ENCODE measurements at regions not wholly inside any gene's neighbourhood (a gene's known extent, or its start where the extent isn't known, plus 50 kb on each side); places are given as distances from the start of the nearest gene placed in this dataset.

DNA sequence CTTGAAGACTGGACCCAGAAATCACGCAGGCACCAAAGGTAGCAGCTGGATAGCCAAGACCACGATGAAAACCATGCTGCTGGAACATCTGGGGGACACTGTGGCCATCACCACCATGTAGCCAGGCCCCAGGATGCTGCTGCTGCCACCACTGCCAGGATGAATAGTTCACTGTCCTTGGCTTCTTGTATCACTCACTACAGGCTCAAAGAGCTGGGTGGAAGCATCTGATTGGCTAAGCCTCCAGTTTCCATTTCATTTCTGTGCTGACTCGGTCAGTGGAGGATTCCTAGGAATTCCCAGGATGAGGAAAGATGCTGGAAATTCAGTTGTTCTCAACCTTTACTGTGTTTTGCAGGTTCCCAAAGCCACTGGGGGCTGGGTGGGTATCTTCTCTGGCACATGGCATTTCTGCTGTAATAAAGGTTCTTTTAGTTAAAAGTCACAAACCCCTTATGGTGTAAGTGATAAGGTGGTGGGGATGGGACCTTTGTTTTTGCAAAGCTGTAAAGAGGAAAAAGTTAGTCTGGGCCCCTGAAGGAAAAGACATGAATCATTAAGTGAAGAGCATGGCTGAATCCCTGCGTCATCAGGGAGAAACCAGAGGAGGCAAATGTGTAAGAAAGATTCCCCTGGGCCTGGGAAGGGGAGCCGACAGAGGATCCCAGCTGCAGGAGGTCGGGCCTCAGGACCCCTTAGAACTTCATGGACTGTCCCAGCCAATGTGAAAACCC, 57.7 kb upstream of the SMOX start (continued):
- TF ChIP-seq, protein P1, sequence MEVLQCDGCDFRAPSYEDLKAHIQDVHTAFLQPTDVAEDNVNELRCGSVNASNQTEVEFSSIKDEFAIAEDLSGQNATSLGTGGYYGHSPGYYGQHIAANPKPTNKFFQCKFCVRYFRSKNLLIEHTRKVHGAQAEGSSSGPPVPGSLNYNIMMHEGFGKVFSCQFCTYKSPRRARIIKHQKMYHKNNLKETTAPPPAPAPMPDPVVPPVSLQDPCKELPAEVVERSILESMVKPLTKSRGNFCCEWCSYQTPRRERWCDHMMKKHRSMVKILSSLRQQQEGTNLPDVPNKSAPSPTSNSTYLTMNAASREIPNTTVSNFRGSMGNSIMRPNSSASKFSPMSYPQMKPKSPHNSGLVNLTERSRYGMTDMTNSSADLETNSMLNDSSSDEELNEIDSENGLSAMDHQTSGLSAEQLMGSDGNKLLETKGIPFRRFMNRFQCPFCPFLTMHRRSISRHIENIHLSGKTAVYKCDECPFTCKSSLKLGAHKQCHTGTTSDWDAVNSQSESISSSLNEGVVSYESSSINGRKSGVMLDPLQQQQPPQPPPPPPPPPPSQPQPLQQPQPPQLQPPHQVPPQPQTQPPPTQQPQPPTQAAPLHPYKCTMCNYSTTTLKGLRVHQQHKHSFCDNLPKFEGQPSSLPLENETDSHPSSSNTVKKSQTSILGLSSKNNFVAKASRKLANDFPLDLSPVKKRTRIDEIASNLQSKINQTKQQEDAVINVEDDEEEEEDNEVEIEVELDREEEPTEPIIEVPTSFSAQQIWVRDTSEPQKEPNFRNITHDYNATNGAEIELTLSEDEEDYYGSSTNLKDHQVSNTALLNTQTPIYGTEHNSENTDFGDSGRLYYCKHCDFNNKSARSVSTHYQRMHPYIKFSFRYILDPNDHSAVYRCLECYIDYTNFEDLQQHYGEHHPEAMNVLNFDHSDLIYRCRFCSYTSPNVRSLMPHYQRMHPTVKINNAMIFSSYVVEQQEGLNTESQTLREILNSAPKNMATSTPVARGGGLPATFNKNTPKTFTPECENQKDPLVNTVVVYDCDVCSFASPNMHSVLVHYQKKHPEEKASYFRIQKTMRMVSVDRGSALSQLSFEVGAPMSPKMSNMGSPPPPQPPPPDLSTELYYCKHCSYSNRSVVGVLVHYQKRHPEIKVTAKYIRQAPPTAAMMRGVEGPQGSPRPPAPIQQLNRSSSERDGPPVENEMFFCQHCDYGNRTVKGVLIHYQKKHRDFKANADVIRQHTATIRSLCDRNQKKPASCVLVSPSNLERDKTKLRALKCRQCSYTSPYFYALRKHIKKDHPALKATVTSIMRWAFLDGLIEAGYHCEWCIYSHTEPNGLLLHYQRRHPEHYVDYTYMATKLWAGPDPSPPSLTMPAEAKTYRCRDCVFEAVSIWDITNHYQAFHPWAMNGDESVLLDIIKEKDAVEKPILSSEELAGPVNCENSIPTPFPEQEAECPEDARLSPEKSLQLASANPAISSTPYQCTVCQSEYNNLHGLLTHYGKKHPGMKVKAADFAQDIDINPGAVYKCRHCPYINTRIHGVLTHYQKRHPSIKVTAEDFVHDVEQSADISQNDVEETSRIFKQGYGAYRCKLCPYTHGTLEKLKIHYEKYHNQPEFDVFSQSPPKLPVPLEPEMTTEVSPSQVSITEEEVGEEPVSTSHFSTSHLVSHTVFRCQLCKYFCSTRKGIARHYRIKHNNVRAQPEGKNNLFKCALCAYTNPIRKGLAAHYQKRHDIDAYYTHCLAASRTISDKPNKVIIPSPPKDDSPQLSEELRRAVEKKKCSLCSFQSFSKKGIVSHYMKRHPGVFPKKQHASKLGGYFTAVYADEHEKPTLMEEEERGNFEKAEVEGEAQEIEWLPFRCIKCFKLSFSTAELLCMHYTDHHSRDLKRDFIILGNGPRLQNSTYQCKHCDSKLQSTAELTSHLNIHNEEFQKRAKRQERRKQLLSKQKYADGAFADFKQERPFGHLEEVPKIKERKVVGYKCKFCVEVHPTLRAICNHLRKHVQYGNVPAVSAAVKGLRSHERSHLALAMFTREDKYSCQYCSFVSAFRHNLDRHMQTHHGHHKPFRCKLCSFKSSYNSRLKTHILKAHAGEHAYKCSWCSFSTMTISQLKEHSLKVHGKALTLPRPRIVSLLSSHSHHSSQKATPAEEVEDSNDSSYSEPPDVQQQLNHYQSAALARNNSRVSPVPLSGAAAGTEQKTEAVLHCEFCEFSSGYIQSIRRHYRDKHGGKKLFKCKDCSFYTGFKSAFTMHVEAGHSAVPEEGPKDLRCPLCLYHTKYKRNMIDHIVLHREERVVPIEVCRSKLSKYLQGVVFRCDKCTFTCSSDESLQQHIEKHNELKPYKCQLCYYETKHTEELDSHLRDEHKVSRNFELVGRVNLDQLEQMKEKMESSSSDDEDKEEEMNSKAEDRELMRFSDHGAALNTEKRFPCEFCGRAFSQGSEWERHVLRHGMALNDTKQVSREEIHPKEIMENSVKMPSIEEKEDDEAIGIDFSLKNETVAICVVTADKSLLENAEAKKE (CRISPR knock-in tag; IDR thresholded peaks at IDR 0.05): no peak

DNA sequence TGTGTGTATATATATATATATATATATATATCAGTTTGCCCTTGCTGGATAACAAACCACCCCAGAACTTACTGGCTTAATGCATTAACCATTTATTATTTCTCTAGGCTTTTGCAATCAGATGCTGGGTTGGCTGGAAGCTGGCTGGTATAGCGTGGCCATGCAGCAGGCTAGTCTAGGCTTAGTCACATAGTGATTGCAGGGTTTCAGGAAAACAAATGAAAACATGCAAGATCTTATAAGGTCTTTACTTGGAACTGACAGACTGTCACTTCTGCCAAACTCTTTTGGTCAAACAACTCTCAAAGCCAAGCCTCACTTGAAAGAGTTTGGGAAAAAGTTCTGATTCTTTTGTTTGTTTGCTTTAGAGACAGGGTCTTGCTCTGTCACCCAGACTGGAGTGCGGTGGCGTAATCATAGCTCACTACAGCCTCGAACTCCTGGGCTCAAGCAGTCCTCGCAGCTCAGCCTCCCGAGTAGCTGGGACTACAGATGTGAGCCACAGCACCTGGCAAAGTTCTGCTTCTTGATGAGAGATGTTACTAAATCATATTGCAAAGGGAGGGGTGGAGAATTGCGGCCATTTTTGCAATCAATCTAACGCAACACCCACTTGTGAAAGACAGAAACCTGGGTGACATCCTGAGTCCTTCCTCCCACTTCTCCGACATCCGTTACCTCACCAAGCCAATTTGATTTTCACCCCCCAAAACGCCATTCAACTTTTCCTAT, 58.7 kb upstream of the SMOX start:
- Histone ChIP-seq H4K20me1 (replicated peaks; ENCODE audit: insufficient read depth) (no peaks in the 10 kb centered on the region), H3K9me2 (ENCODE audit: insufficient read depth) (0 out of 2 replicates have a peak, but pooled peaks cover 4% of the 10 kb centered on the region), H3K4me3 (no peak overlapping the region), H3K4me1 (ENCODE audit: insufficient read depth) (no peaks in the 10 kb centered on the region), H3K4me2 (no peak overlapping the region), H3F3A (replicated peaks; ENCODE audit: low read depth) (no peaks in the 10 kb centered on the region), H3K27ac (ENCODE audit: low read depth) (no peak overlapping the region), H3K27me3 (ENCODE audit: insufficient read depth) (peaks cover 8% of the 10 kb centered on the region; the same call in 1 of the 2 replicates), H2AFZ (no peak overlapping the region), H3K79me2 (replicated peaks; ENCODE audit: insufficient read depth) (no peaks in the 10 kb centered on the region), H3K36me3 (ENCODE audit: insufficient read depth) (no peaks in the 10 kb centered on the region)
- no peaks in the 10 kb centered on the region for H3K36me3 Mint-ChIP-seq (ENCODE audit: low read depth)
- DNase-seq (ENCODE audit: low spot score): no peak
- H3K27me3 Mint-ChIP-seq (ENCODE audit: insufficient read depth, low read depth, poor library complexity): peaks cover 7% of the 10 kb centered on the region
- no peak for ATAC-seq
- H3K4me1 Mint-ChIP-seq: peaks cover 4% of the 10 kb centered on the region
- H3K4me3 Mint-ChIP-seq: no peak overlapping the region
- no peak overlapping the region for H3K27ac Mint-ChIP-seq
- peaks cover 2% of the 10 kb centered on the region; the same call in 1 of the 3 replicates for H3K9me3 Mint-ChIP-seq
- TF ChIP-seq, protein P2, sequence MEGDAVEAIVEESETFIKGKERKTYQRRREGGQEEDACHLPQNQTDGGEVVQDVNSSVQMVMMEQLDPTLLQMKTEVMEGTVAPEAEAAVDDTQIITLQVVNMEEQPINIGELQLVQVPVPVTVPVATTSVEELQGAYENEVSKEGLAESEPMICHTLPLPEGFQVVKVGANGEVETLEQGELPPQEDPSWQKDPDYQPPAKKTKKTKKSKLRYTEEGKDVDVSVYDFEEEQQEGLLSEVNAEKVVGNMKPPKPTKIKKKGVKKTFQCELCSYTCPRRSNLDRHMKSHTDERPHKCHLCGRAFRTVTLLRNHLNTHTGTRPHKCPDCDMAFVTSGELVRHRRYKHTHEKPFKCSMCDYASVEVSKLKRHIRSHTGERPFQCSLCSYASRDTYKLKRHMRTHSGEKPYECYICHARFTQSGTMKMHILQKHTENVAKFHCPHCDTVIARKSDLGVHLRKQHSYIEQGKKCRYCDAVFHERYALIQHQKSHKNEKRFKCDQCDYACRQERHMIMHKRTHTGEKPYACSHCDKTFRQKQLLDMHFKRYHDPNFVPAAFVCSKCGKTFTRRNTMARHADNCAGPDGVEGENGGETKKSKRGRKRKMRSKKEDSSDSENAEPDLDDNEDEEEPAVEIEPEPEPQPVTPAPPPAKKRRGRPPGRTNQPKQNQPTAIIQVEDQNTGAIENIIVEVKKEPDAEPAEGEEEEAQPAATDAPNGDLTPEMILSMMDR (conservative IDR thresholded peaks at IDR 0.05; ENCODE audit: low read depth in 2 of 2): no peak
- TF ChIP-seq NANOG (IDR thresholded peaks at IDR 0.05; ENCODE audit: borderline replicate concordance): no peak
- no peak for TF ChIP-seq CREB1 (CRISPR knock-in tag; IDR thresholded peaks at IDR 0.05; ENCODE audit: low read depth)
- no peak for TF ChIP-seq ZNF114 (CRISPR knock-in tag; IDR thresholded peaks at IDR 0.05)
- no peak for TF ChIP-seq STAT1 (IDR thresholded peaks at IDR 0.05; ENCODE audit: unreplicated experiment)
- TF ChIP-seq JUNB (IDR thresholded peaks at IDR 0.05; ENCODE audit: unreplicated experiment): no peak
- TF ChIP-seq POLR2AphosphoS5 (IDR thresholded peaks at IDR 0.05; ENCODE audit: low read depth): no peak
- TF ChIP-seq EZH2 (IDR thresholded peaks at IDR 0.05; ENCODE audit: low read depth, unreplicated experiment): no peak
- TF ChIP-seq, protein P3, sequence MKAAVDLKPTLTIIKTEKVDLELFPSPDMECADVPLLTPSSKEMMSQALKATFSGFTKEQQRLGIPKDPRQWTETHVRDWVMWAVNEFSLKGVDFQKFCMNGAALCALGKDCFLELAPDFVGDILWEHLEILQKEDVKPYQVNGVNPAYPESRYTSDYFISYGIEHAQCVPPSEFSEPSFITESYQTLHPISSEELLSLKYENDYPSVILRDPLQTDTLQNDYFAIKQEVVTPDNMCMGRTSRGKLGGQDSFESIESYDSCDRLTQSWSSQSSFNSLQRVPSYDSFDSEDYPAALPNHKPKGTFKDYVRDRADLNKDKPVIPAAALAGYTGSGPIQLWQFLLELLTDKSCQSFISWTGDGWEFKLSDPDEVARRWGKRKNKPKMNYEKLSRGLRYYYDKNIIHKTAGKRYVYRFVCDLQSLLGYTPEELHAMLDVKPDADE (IDR thresholded peaks at IDR 0.05): no peak
- no peak for TF ChIP-seq EZH2phosphoT487 (IDR thresholded peaks at IDR 0.05; ENCODE audit: unreplicated experiment)
- no peak for TF ChIP-seq ZNF331 (CRISPR knock-in tag; IDR thresholded peaks at IDR 0.05; ENCODE audit: low read depth)

Measured in GM23338 (cell line).